Upper lobe of left lung (tissue), 4 donors: ENCODE measurements at regions not wholly inside any gene's neighbourhood (a gene's known extent, or its start where the extent isn't known, plus 50 kb on each side); places are given as distances from the start of the nearest gene placed in this dataset.

Source experiments
- EP300 ChIP-seq, 4 donors: sonication (generic); formaldehyde crosslinking; IDR thresholded peaks; one replicate each; pipeline ENCODE4 v1.5.1; 2017; ENCODE audit warnings: antibody characterized with exemption in 4 of 4, control low read depth in 2 of 4
- POLR2A ChIP-seq, 4 donors: fragments of 450-650 bp; IDR thresholded peaks; one replicate each; pipeline ENCODE4 v1.5.1; 2016 to 2017; ENCODE audit warnings: antibody characterized with exemption in 4 of 4, mild to moderate bottlenecking in 2 of 4
- TF ChIP-seq, protein P1 (sequence below), 6 experiments: fragments of 450-650 bp in 4 of 6; fragments of 200-600 bp in 2 of 6; sonication (generic) in 2 of 6; IDR thresholded peaks; one replicate each; pipeline ENCODE4 v1.5.1; 2016 to 2019; ENCODE audit warnings: antibody characterized with exemption in 6 of 6

DNA sequence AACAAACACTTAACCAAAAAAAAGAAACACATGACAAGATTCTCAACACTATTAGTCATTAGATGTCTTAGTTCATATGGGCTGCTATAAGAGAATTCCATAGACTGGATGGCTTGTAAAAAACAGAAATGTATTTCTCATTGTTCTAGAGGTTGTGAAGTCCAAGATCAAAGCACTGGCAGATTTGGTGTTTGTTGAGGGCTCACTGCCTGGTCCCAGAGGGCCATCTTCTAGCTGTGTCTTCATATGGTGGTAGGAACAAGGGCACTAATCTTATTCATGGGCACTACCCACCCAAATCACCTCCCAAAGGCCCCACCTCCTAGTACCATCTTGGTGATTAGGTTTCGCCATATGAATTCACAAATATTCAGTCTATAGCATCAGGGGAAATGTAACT, 162.5 kb upstream of the SDK2 start:
- TF ChIP-seq, protein P1, sequence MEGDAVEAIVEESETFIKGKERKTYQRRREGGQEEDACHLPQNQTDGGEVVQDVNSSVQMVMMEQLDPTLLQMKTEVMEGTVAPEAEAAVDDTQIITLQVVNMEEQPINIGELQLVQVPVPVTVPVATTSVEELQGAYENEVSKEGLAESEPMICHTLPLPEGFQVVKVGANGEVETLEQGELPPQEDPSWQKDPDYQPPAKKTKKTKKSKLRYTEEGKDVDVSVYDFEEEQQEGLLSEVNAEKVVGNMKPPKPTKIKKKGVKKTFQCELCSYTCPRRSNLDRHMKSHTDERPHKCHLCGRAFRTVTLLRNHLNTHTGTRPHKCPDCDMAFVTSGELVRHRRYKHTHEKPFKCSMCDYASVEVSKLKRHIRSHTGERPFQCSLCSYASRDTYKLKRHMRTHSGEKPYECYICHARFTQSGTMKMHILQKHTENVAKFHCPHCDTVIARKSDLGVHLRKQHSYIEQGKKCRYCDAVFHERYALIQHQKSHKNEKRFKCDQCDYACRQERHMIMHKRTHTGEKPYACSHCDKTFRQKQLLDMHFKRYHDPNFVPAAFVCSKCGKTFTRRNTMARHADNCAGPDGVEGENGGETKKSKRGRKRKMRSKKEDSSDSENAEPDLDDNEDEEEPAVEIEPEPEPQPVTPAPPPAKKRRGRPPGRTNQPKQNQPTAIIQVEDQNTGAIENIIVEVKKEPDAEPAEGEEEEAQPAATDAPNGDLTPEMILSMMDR (IDR thresholded peaks at IDR 0.05) = no peak
- TF ChIP-seq POLR2A (IDR thresholded peaks at IDR 0.05) = no peak
- TF ChIP-seq EP300 (IDR thresholded peaks at IDR 0.05) = no peak
